Muscle layer of duodenum (tissue), 2 donors: ENCODE measurements at regions not wholly inside any gene's neighbourhood (a gene's known extent, or its start where the extent isn't known, plus 50 kb on each side); places are given as distances from the start of the nearest gene placed in this dataset.

Experiments used
- H3K27ac ChIP-seq: one replicate; pipeline ENCODE4 v1.7.0; 2013; ENCODE audit warnings: mild to moderate bottlenecking, low read length
- H3K27me3 ChIP-seq: one replicate; pipeline ENCODE4 v1.7.0; 2013; ENCODE audit warnings: low read depth, mild to moderate bottlenecking, control low read depth, low read length
- H3K36me3 ChIP-seq, 2 donors: one replicate each; pipeline ENCODE4 v1.7.0; 2013; ENCODE audit warnings: low read length in 2 of 2, control low read depth in 1 of 2, mild to moderate bottlenecking in 1 of 2; ENCODE audit not compliant: insufficient read depth in 2 of 2, control insufficient read depth in 1 of 2
- H3K4me1 ChIP-seq, 2 donors: one replicate each; pipeline ENCODE4 v1.7.0; 2013; ENCODE audit warnings: low read length in 2 of 2, mild to moderate bottlenecking in 2 of 2, control low read depth in 1 of 2, moderate library complexity in 1 of 2; ENCODE audit not compliant: insufficient read depth in 2 of 2, control insufficient read depth in 1 of 2
- H3K4me3 ChIP-seq, 2 donors: one replicate each; pipeline ENCODE4 v1.7.0; 2013; ENCODE audit warnings: low read length in 2 of 2, low read depth in 1 of 2, mild to moderate bottlenecking in 1 of 2
- H3K9me3 ChIP-seq, 2 donors: one replicate each; pipeline ENCODE4 v1.7.0; 2013; ENCODE audit warnings: low read length in 2 of 2, control low read depth in 1 of 2, mild to moderate bottlenecking in 1 of 2; ENCODE audit not compliant: control insufficient read depth in 1 of 2
- donor health status: healthy.

GRCh38 chr9:106120071-106120470, 425.7 kb downstream of the TMEM38B start:
- Histone ChIP-seq H3K4me3 (no peak overlapping the region), H3K27ac (no peak overlapping the region), H3K27me3 (no peaks in the 10 kb centered on the region), H3K9me3 (no peaks in the 10 kb centered on the region), H3K4me1 (no peaks in the 10 kb centered on the region), H3K36me3 (no peaks in the 10 kb centered on the region)

GRCh38 chr9:106127776-106128175, 433.4 kb downstream of the TMEM38B start:
- Histone ChIP-seq H3K36me3 (no peaks in the 10 kb centered on the region), H3K9me3 (no peaks in the 10 kb centered on the region), H3K4me3 (no peak overlapping the region), H3K27me3 (no peaks in the 10 kb centered on the region), H3K4me1 (no peaks in the 10 kb centered on the region), H3K27ac (no peak overlapping the region)

GRCh38 chr9:106130374-106130773, 436.0 kb downstream of the TMEM38B start:
- no peaks in the 10 kb centered on the region for H3K9me3 ChIP-seq
- H3K27me3 ChIP-seq = no peaks in the 10 kb centered on the region
- H3K36me3 ChIP-seq = no peaks in the 10 kb centered on the region
- no peak overlapping the region for H3K27ac ChIP-seq
- no peak overlapping the region for H3K4me3 ChIP-seq
- no peaks in the 10 kb centered on the region for H3K4me1 ChIP-seq

GRCh38 chr9:106143781-106144180, 449.4 kb downstream of the TMEM38B start:
- Histone ChIP-seq H3K9me3 (no peaks in the 10 kb centered on the region), H3K4me3 (no peak overlapping the region), H3K36me3 (no peaks in the 10 kb centered on the region), H3K27me3 (no peaks in the 10 kb centered on the region), H3K4me1 (no peaks in the 10 kb centered on the region), H3K27ac (no peak overlapping the region)

GRCh38 chr9:106146066-106146840, 451.9 kb downstream of the TMEM38B start:
- Histone ChIP-seq H3K4me3 (no peak overlapping the region), H3K36me3 (no peaks in the 10 kb centered on the region), H3K9me3 (no peaks in the 10 kb centered on the region), H3K4me1 (no peaks in the 10 kb centered on the region), H3K27me3 (no peaks in the 10 kb centered on the region), H3K27ac (no peak overlapping the region)

GRCh38 chr9:106146886-106147285, 452.5 kb downstream of the TMEM38B start:
- no peaks in the 10 kb centered on the region for H3K9me3 ChIP-seq
- no peak overlapping the region for H3K27ac ChIP-seq
- no peaks in the 10 kb centered on the region for H3K36me3 ChIP-seq

GRCh38 chr9:106149956-106150355, 455.6 kb downstream of the TMEM38B start:
- Histone ChIP-seq H3K36me3 (no peaks in the 10 kb centered on the region), H3K4me1 (no peaks in the 10 kb centered on the region), H3K27ac (no peak overlapping the region), H3K9me3 (no peaks in the 10 kb centered on the region), H3K4me3 (no peak overlapping the region), H3K27me3 (no peaks in the 10 kb centered on the region)

More at GRCh38 chr9:106146886-106147285, 452.5 kb downstream of the TMEM38B start:
- no peaks in the 10 kb centered on the region for H3K4me1 ChIP-seq
- no peaks in the 10 kb centered on the region for H3K27me3 ChIP-seq
- no peak overlapping the region for H3K4me3 ChIP-seq

- Histone ChIP-seq H3K9me3 (no peaks in the 10 kb centered on the region), H3K27me3 (no peaks in the 10 kb centered on the region), H3K27ac (no peak overlapping the region), H3K36me3 (no peaks in the 10 kb centered on the region), H3K4me1 (no peaks in the 10 kb centered on the region), H3K4me3 (no peak overlapping the region)
Observed at GRCh38 chr9:106156465-106156864, 462.1 kb downstream of the TMEM38B start.

- H3K27ac ChIP-seq = no peak overlapping the region
- H3K27me3 ChIP-seq = no peaks in the 10 kb centered on the region
- H3K36me3 ChIP-seq = no peaks in the 10 kb centered on the region
- H3K4me3 ChIP-seq = no peak overlapping the region
- H3K4me1 ChIP-seq = no peaks in the 10 kb centered on the region
- no peaks in the 10 kb centered on the region for H3K9me3 ChIP-seq
Observed at GRCh38 chr9:106172265-106172664, 477.9 kb downstream of the TMEM38B start.

- Histone ChIP-seq H3K9me3 (no peaks in the 10 kb centered on the region), H3K4me3 (no peak overlapping the region), H3K27me3 (no peaks in the 10 kb centered on the region), H3K27ac (no peak overlapping the region), H3K4me1 (no peaks in the 10 kb centered on the region), H3K36me3 (no peaks in the 10 kb centered on the region)
Observed at GRCh38 chr9:106174346-106174745, 480.0 kb downstream of the TMEM38B start.

GRCh38 chr9:106177216-106177615, 482.9 kb downstream of the TMEM38B start:
- H3K27me3 ChIP-seq = no peaks in the 10 kb centered on the region
- H3K27ac ChIP-seq = no peak overlapping the region
- H3K9me3 ChIP-seq = no peaks in the 10 kb centered on the region
- no peaks in the 10 kb centered on the region for H3K36me3 ChIP-seq
- H3K4me1 ChIP-seq = no peaks in the 10 kb centered on the region
- H3K4me3 ChIP-seq = no peak overlapping the region

- Histone ChIP-seq H3K27me3 (no peaks in the 10 kb centered on the region), H3K36me3 (no peaks in the 10 kb centered on the region), H3K4me1 (no peaks in the 10 kb centered on the region), H3K9me3 (no peaks in the 10 kb centered on the region), H3K4me3 (no peak overlapping the region), H3K27ac (no peak overlapping the region)
Observed at GRCh38 chr9:106179191-106179590, 484.9 kb downstream of the TMEM38B start.
